ENCODE measurements at regions not wholly inside any gene's neighbourhood (a gene's known extent, or its start where the extent isn't known, plus 50 kb on each side); places are given as distances from the start of the nearest gene placed in this dataset.

DNA sequence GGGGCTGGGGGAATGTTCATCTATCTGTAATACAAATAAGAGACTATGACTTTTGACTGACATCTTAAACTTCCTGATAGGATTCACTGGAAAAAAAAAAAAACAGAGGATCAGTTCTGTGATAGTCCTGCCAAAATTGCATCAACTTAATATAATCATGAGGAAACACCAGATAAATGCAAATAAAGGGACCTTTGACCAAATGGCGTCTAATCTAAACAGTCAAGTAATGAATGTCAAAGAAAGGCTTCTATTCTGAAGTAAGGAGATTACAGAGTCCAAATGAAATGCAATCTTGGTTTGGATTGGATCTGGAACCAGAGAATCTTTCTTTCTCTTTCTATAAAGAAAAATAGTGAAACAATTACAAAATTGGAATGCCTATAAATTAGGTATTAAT lies 513.4 kb downstream of the KCNT2 start:
- Histone ChIP-seq H3K9ac (ENCODE audit: low read length) (no peak overlapping the region), H3K79me2 (ENCODE audit: insufficient read depth, low read length) (no peaks in the 10 kb centered on the region), H4K20me1 (ENCODE audit: insufficient read depth, low read length) (no peaks in the 10 kb centered on the region), H3K4me2 (ENCODE audit: low read length) (no peak overlapping the region), H3K4me3 (ENCODE audit: low read depth, low read length, poor library complexity, severe bottlenecking) (no peak overlapping the region), H3K4me1 (ENCODE audit: insufficient read depth, low read length, severe bottlenecking) (no peaks in the 10 kb centered on the region), H3K36me3 (ENCODE audit: insufficient read depth, low read length) (no peaks in the 10 kb centered on the region), H3K9me2 (ENCODE audit: low read depth, low read length) (no peaks in the 10 kb centered on the region), H2AFZ (ENCODE audit: low read length) (no peak overlapping the region), H3F3A (ENCODE audit: insufficient read depth, low read length) (no peaks in the 10 kb centered on the region), H3K27me3 (ENCODE audit: insufficient read depth, low read length) (no peaks in the 10 kb centered on the region), H3K9me3 (ENCODE audit: low read length) (no peaks in the 10 kb centered on the region), H3K27ac (ENCODE audit: low read depth, low read length, poor library complexity, severe bottlenecking) (no peak overlapping the region)
- TF ChIP-seq, protein P1, sequence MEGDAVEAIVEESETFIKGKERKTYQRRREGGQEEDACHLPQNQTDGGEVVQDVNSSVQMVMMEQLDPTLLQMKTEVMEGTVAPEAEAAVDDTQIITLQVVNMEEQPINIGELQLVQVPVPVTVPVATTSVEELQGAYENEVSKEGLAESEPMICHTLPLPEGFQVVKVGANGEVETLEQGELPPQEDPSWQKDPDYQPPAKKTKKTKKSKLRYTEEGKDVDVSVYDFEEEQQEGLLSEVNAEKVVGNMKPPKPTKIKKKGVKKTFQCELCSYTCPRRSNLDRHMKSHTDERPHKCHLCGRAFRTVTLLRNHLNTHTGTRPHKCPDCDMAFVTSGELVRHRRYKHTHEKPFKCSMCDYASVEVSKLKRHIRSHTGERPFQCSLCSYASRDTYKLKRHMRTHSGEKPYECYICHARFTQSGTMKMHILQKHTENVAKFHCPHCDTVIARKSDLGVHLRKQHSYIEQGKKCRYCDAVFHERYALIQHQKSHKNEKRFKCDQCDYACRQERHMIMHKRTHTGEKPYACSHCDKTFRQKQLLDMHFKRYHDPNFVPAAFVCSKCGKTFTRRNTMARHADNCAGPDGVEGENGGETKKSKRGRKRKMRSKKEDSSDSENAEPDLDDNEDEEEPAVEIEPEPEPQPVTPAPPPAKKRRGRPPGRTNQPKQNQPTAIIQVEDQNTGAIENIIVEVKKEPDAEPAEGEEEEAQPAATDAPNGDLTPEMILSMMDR (IDR thresholded peaks at IDR 0.05; ENCODE audit: low read length) = no peak
- no peak for TF ChIP-seq EZH2 (IDR thresholded peaks at IDR 0.05; ENCODE audit: borderline replicate concordance, low read length)

DNA sequence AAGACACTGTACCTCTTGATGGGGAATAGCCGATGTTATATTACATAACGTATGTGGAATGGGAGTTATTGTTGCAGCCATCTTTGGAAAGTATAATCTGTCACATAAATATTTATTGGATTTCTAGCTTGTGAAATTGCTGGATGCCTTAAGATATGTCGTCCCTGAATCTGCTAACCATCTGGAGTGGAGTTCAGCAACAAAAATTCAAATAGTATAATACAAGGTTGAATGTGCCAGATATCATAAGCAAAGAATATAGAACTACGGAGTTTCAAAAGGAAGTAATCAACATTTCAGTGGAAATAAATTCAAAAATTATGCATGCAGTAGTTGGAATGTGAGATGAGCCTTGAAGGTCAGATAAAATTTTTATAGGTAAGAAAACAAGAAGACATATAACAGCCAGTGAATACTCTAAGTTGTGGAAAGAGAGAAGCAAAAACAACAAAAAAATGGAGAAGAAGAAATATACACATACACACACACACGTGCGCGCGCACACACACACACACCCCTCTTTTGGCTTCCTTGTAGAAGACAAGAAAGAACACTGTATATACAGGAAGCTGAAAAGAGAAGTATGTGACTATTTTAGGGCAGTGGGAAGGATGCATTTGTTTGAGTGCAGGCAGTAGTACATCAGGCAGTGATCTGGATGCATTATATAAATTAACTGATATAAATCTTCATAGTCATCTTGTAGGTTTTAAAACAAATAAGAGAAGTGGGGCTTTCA lies 516.7 kb downstream of the KCNT2 start:
- no peak overlapping the region for H3K4me3 ChIP-seq (ENCODE audit: low read depth, low read length, poor library complexity, severe bottlenecking)
- H3K27me3 ChIP-seq (ENCODE audit: insufficient read depth, low read length) = no peaks in the 10 kb centered on the region
- no peak overlapping the region for H2AFZ ChIP-seq (ENCODE audit: low read length)
- no peaks in the 10 kb centered on the region for H3F3A ChIP-seq (ENCODE audit: insufficient read depth, low read length)
- no peak for TF ChIP-seq EZH2 (IDR thresholded peaks at IDR 0.05; ENCODE audit: borderline replicate concordance, low read length)
- TF ChIP-seq, protein P1 (IDR thresholded peaks at IDR 0.05; ENCODE audit: low read length) = no peak
- H3K79me2 ChIP-seq (ENCODE audit: insufficient read depth, low read length) = no peaks in the 10 kb centered on the region
- H3K9me2 ChIP-seq (ENCODE audit: low read depth, low read length) = no peaks in the 10 kb centered on the region
- no peaks in the 10 kb centered on the region for H4K20me1 ChIP-seq (ENCODE audit: insufficient read depth, low read length)
- no peaks in the 10 kb centered on the region for H3K4me1 ChIP-seq (ENCODE audit: insufficient read depth, low read length, severe bottlenecking)
- H3K4me2 ChIP-seq (ENCODE audit: low read length) = no peak overlapping the region
- no peaks in the 10 kb centered on the region for H3K36me3 ChIP-seq (ENCODE audit: insufficient read depth, low read length)
- no peak overlapping the region for H3K9ac ChIP-seq (ENCODE audit: low read length)
- H3K27ac ChIP-seq (ENCODE audit: low read depth, low read length, poor library complexity, severe bottlenecking) = no peak overlapping the region
- no peaks in the 10 kb centered on the region for H3K9me3 ChIP-seq (ENCODE audit: low read length)

DNA sequence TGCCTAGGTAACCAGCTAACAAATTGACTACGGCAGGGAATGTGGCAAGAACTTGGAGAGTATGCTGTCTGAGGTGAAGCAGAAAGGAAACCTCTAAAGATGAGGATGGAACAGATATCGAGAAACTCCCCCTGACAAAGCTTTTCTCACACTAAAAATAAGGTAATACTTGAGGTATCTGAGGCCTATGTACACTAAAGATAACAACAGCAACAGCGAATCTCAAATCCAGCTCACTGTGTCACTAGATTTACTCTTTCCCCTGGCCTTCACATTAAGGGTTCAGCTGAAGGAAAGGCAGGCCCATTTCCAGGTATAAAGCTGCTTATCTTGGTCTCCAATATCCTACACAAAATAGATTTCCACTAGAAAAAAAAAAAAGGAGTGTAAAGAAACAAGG lies 518.0 kb downstream of the KCNT2 start:
- no peak overlapping the region for H2AFZ ChIP-seq (ENCODE audit: low read length)
- H3K4me2 ChIP-seq (ENCODE audit: low read length) = no peak overlapping the region
- H3K9ac ChIP-seq (ENCODE audit: low read length) = no peak overlapping the region
- no peak for TF ChIP-seq EZH2 (IDR thresholded peaks at IDR 0.05; ENCODE audit: borderline replicate concordance, low read length)
- TF ChIP-seq, protein P1 (IDR thresholded peaks at IDR 0.05; ENCODE audit: low read length) = no peak
- no peaks in the 10 kb centered on the region for H3K9me3 ChIP-seq (ENCODE audit: low read length)
- no peak overlapping the region for H3K27ac ChIP-seq (ENCODE audit: low read depth, low read length, poor library complexity, severe bottlenecking)
- no peaks in the 10 kb centered on the region for H3F3A ChIP-seq (ENCODE audit: insufficient read depth, low read length)
- no peaks in the 10 kb centered on the region for H4K20me1 ChIP-seq (ENCODE audit: insufficient read depth, low read length)
- H3K4me3 ChIP-seq (ENCODE audit: low read depth, low read length, poor library complexity, severe bottlenecking) = no peak overlapping the region
- H3K36me3 ChIP-seq (ENCODE audit: insufficient read depth, low read length) = no peaks in the 10 kb centered on the region
- H3K4me1 ChIP-seq (ENCODE audit: insufficient read depth, low read length, severe bottlenecking) = no peaks in the 10 kb centered on the region
- no peaks in the 10 kb centered on the region for H3K79me2 ChIP-seq (ENCODE audit: insufficient read depth, low read length)
- no peaks in the 10 kb centered on the region for H3K27me3 ChIP-seq (ENCODE audit: insufficient read depth, low read length)
- H3K9me2 ChIP-seq (ENCODE audit: low read depth, low read length) = no peaks in the 10 kb centered on the region
